ENCODE measurements at regions not wholly inside any gene's neighbourhood (a gene's known extent, or its start where the extent isn't known, plus 50 kb on each side); places are given as distances from the start of the nearest gene placed in this dataset.
A peak's percentile ranks its signal among the peaks of the same experiment; 100 is the strongest.
"Not testable (repeated sequence)": the region's sequence is repeated elsewhere in the genome, so short reads cannot be mapped to it uniquely, and the experiment has no call there.

DNA sequence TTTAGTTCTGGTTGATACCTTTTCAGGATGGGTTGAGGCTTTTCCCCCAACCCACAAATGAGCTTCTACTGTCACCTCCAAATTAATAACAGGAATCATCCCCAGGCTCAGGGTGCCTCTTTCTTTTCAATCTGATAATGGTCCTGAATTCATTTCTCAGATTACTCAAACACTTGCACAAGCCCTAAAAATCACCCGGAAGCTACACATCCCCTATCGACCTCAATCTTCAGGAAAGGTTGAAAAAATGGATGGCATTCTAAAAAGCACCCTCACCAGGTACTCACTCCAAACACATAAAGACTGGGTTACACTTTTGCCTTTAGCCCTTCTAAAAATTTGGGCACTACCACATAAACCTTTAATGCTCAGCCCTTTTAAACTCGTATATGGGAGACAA lies 79.9 kb downstream of the COQ2 start:
- H3K4me3 ChIP-seq (ENCODE audit: low read depth, low read length), result no peak overlapping the region
- DNase-seq (ENCODE audit: low read depth), result no peak
- TF ChIP-seq, protein P1, sequence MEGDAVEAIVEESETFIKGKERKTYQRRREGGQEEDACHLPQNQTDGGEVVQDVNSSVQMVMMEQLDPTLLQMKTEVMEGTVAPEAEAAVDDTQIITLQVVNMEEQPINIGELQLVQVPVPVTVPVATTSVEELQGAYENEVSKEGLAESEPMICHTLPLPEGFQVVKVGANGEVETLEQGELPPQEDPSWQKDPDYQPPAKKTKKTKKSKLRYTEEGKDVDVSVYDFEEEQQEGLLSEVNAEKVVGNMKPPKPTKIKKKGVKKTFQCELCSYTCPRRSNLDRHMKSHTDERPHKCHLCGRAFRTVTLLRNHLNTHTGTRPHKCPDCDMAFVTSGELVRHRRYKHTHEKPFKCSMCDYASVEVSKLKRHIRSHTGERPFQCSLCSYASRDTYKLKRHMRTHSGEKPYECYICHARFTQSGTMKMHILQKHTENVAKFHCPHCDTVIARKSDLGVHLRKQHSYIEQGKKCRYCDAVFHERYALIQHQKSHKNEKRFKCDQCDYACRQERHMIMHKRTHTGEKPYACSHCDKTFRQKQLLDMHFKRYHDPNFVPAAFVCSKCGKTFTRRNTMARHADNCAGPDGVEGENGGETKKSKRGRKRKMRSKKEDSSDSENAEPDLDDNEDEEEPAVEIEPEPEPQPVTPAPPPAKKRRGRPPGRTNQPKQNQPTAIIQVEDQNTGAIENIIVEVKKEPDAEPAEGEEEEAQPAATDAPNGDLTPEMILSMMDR (IDR thresholded peaks at IDR 0.05; ENCODE audit: insufficient read depth, low read length), result no peak

DNA sequence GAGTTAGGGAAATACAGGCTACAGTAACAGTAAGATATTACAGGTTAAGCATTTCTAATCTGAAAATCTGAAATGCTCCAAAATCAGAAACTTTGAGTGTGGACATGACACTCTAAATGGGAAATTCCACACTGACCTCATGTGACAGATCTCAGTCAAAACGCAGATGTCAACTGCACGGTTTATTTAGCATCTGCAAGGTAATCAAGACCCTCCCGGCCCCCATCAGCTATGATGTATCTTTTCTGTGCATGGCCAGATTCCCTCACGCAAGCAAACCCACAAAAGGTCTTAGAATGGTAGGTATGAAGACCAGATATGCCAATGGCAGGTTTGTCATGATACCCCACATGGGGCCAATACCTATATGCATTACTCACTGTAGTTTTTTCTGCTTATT lies 82.8 kb downstream of the COQ2 start:
- no peak overlapping the region for H3K4me3 ChIP-seq (ENCODE audit: low read depth, low read length)
- DNase-seq (ENCODE audit: low read depth), result no peak
- TF ChIP-seq, protein P1 (IDR thresholded peaks at IDR 0.05; ENCODE audit: insufficient read depth, low read length), result no peak

DNA sequence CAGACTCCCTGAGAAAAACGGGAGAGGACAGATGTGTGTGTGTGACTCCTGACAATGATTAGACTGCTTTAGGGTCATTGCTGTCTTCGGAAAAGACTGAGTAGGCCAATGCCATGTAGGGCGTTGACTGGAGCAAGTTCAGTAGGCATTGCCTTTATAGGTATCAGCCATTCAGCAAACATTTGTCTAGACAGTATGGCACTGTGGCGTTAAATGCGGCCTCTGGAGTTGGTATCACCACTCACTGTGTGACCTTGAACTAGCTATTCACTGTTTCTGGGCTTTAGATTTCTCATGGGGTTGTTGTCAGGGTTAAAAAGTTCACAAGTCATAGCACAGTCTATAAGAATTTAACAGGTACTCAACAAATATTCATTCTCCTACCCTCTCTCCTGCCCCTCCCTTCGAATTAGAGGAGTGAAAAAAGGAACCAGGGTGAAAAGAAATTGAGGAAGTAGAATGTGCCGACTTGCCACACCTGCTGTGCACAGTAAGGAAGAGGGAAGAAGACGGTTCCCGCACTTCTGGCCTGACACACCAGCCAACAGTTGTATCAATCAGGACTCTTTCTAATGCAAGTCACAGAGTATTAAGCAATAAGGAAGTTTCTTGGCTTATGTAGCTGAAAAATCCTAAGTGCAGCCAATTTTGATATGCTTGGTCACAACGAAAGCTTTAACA lies 83.2 kb upstream of the PLAC8 start:
- no peak overlapping the region for H3K4me3 ChIP-seq (ENCODE audit: low read depth, low read length)
- TF ChIP-seq, protein P1 (IDR thresholded peaks at IDR 0.05; ENCODE audit: insufficient read depth, low read length), result no peak
- DNase-seq (ENCODE audit: low read depth), result peak; percentile 19

DNA sequence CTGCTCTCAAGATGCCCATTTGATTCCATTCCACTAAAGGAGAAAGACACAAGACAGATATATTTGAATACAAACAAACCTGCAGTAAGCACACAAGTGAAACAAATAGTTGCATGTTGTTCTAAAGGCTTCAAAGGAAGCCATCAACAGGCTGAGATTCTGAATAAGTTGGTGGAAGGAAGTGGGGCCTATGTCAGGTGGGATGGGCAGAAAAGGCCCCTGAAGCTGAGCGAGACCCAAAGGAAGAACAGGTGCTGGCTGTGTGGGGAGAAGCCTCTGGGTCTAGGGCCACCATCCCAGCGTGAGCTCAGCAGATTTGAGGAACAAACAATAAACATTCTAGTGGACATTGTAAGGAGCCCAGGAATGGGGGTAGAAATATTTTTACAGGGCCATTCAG lies 82.4 kb upstream of the PLAC8 start:
- DNase-seq (ENCODE audit: low read depth), result no peak
- no peak overlapping the region for H3K4me3 ChIP-seq (ENCODE audit: low read depth, low read length)
- TF ChIP-seq, protein P1 (IDR thresholded peaks at IDR 0.05; ENCODE audit: insufficient read depth, low read length), result no peak

DNA sequence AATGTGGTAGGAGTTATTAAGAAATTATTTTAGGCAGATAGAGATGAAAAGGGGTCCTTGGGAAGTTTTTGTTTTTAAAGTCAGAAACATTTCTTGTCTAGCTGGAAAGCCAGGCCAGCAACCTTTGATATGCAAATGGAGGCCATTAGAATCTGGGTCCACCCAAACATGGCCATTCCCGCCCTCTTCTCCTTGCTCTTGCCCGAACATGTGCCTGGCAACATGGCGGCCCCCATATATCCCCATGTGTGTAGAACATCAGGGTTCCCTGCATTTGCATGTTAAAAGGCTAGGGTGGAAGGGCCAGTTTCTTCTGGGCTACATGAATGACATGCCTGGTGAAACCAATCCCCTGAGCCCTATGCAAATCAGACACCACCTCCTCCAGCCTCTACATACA lies 80.7 kb upstream of the PLAC8 start:
- TF ChIP-seq, protein P1 (IDR thresholded peaks at IDR 0.05; ENCODE audit: insufficient read depth, low read length), result no peak
- no peak for DNase-seq (ENCODE audit: low read depth)
- H3K4me3 ChIP-seq (ENCODE audit: low read depth, low read length), result no peak overlapping the region

DNA sequence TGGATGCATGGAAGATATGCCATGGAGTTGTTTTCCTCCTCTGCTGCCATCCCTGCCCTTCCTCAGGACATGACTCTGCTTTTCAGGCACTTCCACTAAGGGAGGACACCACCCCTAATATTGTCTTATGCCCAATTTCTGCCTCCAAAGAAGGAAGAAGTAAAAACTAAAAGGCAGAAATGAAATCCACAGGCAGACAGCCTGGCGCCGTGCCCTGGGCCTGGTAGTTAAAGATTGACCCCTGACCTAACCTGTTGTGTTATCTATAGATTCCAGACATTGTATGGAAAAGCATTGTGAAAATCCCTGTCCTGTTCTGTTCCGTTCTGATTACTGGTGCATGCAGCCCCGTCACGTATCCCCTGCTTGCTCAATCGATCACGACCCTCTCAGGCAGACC lies 80.1 kb upstream of the PLAC8 start:
- not testable (repeated sequence) for DNase-seq (ENCODE audit: low read depth); H3K4me3 ChIP-seq (ENCODE audit: low read depth, low read length)

DNA sequence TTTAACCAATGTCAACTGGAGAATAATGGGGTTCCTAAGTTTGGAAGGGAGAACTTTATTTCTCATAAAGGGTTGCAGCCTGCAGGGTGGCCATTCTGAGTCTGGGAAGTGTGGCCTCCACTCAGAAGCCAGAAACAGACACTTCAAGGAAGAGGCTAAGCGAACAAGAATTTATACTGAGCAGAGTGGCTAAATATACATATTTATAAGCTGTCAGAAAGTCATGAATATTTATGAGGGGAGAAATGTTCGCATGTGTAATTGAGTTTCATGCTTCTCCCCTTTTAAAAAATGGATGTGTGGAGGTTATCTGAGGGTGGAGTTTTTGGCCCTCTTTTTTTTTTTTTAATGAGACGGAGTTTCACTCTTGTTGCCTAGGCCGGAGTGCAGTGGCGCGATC lies 78.1 kb upstream of the PLAC8 start:
- TF ChIP-seq, protein P1 (IDR thresholded peaks at IDR 0.05; ENCODE audit: insufficient read depth, low read length), result no peak
- no peak overlapping the region for H3K4me3 ChIP-seq (ENCODE audit: low read depth, low read length)
- DNase-seq (ENCODE audit: low read depth), result no peak
